Lung microvascular endothelial cell (primary cell): ENCODE measurements at regions not wholly inside any gene's neighbourhood (a gene's known extent, or its start where the extent isn't known, plus 50 kb on each side); places are given as distances from the start of the nearest gene placed in this dataset.

Source experiments
- DNase-seq, 2 donors: peaks; one replicate each; pipeline versions ENCODE4 v3.0.0 to v3.0.0-alpha.2; 2010; ENCODE audit warnings: low read depth in 2 of 2

GRCh38 chr2:42922790-42923579 lies 130.6 kb upstream of the HAAO start:
- peak; percentile 38 to 51 for DNase-seq

DNA sequence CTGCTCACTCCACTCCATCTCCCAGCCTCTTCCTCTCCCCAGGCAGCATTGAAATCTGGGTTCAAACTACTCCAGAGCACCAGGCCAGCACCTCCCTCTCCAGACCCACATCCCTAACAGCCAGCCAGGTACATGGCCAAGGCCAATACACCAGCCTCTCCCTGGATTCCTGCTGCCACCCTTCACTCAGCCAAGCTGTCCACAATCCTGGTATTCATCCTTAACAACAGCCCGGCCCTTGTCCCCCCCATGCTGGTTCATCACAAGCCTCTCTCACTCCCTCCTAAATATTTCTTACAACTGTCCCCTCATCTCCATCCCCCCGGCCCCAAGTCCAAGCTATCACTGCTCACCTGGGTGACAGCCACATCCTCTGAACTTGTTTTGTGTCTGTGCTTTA lies 129.9 kb upstream of the HAAO start:
- no peak for DNase-seq

- no peak for DNase-seq
Observed at GRCh38 chr2:42921721-42922120, 129.3 kb upstream of the HAAO start.

GRCh38 chr2:42921147-42921520 lies 128.8 kb upstream of the HAAO start:
- no peak for DNase-seq

GRCh38 chr2:42920446-42921146 lies 128.2 kb upstream of the HAAO start:
- DNase-seq = no peak

- DNase-seq = peak in 1 of 2 donors; percentile 85
Observed at GRCh38 chr2:42918671-42919318, 126.4 kb upstream of the HAAO start.

DNA sequence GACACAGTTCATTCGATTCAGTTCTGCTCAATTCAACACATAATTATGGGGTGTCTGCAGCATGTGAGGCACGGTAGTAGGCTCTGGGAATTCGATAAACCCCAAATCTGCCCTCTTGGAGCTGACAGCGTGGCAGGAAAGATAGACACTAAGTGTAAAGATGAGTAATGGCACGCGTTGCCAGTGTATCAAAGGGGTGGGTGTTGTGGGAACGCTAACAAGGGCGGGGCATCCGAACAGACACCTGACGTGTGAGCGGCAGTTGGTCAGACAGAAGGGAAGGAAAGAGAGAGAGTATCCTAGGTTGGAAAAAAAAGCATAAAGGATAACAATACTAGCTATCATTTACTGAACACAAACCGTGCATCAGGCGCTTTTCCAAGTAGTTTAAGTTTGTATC lies 125.7 kb upstream of the HAAO start:
- peak in 1 of 2 donors; percentile 98 for DNase-seq

GRCh38 chr2:42917425-42917927 lies 125.1 kb upstream of the HAAO start:
- DNase-seq = peak; percentile 94 to 95

- DNase-seq = no peak
Observed at GRCh38 chr2:42916324-42916723, 123.9 kb upstream of the HAAO start.

- no peak for DNase-seq
Observed at GRCh38 chr2:42914860-42915259, 122.5 kb upstream of the HAAO start.

GRCh38 chr2:42914314-42914713 lies 121.9 kb upstream of the HAAO start:
- DNase-seq = no peak

- DNase-seq = peak; percentile 40 to 89
Observed at GRCh38 chr2:42913280-42913878, 121.0 kb upstream of the HAAO start.

DNA sequence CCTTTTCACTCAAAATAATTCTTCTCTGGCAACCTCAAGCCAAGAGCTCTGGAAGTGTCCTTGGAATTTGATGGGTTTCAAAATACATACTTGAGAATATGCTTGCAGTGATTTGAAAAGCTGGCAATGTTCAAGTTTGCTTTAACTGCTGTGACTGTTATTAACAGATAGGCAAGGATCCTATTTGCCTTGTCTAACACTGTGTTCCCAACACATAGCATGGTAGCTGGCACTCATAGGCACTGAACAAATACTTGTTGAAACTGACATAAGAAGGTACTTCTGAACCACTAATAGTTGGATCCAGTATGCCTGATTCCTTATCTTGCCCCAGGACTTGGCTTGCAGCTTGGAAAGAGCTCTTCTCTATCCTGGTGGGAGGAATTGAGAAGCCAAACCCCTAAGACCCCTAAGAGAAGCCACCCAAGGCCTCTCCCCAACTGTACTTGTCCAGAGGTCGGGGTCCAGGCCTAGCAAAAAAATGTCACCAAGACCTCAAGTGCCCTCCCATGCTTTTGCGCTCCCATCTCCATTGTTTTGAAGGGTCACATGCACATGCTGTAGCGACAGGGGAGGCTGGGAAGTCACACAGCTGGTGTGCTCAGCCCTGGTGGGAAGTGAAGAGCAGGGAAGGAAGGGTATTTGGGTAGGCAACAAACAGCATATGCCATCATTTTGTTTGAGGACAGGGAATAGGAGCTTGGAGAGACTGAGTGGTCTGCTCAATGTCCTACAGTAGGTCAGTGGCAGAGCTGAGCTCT lies 118.4 kb upstream of the HAAO start:
- DNase-seq = no peak

DNA sequence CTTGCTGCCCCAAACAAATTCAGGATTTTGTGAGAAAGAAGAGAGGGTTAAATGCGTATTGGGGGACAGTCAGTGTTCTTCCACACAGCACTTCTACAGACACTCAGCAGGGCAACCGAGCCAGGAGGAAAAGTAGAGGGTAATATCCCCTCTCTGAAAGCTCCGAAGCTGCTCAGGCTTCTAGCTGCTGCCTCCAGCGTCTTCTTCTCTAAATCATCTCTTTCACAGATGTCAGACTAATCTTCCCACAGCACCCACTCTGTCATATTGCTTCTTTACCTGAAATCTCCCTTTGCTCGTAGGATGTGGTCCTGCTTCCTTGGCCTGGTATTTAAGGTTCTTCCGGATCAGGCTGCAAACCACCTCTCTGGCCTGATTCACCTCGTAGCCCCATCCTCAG lies 117.6 kb upstream of the HAAO start:
- DNase-seq = no peak

DNA sequence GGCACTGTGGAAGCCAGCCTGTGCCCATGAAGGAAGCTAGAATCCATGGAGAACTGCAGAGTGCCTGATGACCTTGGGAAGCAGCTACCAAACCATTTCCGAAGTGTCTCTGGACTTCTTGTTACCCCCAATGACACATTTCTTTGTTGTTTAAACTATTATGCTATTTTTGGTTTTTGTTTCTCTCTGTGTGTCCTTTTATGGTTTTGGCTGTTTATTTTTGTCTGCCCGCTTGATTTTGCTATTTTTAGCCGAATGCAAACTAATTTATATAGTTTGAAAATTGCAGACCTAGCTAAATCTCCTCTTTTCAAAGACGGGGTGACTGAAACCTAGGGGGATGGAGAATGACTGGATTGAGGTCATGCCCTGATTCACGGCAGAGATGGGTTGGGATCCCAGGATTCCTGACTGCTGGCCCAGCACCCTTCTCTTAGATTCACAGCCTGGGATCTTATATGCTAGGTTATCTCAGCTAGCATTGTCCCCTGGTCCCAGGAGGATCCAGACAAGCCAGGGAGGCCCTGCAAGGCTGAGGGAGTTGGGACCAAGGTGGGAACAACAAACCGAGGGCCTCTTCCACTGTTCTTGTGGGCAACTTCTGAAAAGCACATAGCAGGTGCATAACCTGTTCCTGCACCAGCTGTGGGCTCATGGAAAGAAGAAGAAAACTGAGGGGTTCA lies 116.3 kb upstream of the HAAO start:
- DNase-seq = no peak

DNA sequence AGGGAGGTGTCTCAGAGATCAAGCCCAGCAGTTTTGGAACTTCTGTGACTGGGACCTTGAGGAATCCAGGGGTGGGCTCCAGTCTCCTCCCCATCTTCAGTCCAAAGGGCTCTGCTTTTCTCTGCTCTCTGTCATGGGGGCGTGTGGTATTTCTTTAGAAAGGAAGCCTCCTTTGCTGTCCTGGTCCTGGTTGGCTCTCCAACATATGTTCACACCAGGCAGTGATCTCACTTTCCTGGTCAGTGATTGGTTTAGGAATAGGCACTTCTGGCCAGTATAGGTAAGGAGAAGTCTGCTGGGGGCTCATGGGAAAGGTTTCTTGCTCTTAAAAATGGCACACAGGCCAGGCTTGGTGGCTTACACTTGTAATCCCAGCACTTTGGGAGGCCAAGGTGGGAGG lies 115.5 kb upstream of the HAAO start:
- DNase-seq = no peak

DNA sequence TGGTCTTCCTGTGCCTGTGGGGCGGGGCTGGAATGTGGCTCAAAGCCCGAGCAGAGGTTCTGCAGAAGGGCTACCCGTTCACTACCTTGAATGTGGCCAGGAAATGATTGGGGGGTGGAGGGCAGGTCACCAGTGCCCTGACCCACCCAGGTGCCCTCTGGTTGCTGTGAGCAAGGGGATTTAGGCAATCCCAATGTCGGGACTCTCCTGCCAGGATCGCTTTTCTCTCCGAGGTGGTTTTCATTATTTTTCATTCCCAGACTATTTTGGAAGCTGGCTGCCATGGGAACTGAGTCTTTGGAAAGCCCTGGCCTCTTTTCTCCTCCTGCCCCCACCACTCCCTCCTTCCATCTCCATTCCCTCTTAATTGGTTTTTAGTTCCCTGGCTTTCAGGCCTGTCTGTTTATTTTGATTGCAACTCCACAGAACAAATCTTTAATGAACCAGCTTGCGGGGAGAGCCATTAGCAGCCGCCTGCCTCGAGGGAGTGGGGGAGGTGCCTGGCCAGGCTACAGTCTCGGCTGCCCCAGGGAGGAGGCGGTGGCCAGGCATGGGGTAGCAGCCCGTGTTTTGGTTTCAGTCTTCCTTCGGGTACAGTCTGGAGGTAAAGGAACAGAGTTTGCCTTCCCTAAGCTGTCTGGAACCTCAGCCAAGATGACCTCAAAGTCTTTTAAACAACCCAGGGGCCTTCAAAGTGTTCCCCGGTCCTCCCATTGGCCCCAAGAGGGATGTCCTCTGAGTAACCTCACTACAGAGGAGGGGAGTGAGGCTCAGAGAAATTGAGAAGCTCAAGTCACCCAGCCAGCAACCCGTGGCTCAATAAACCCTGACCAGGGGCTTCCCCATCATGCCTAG lies 114.4 kb upstream of the HAAO start:
- DNase-seq = peak in 1 of 2 donors; percentile 43

- DNase-seq = no peak
Observed at GRCh38 chr2:42906111-42906556, 113.8 kb upstream of the HAAO start.

DNA sequence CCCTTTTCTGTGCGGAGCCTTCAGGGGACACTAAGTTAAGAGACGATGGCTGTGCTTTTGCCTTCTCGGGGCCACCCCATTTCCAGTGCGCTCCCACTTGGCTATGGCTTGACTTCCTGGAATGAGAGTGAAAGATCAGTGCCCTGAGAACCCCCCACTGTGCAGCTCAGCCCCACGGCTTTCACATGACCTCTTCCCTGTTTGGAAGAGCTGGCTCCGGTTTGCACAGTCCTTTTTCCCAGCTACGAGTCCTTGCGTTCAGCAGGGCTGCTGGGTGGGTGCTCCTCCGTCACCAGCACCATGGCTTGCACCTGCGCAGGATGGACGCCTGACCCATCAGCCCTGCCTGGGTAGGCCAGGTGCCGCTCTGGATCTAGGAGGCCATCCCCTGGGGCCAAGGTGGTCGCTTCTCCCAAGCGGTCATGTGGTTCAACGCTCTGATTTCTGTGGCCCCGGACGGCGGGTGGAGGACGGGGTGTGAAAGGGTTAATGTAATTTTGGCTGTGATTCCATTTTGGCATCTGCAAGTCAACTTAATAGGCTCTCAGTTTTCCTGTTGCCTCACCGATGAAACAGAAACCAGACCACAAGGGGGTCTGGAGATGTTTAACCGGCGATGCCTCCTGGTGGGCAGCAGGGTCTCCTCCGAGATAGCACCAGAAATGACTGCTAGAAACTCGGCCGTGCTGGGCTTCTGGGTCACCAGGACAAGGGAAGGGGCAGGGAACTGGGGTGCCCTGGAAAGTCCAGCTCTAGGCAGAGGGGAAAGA lies 113.1 kb upstream of the HAAO start:
- peak; percentile 56 to 57 for DNase-seq
